ENCODE measurements at regions not wholly inside any gene's neighbourhood (a gene's known extent, or its start where the extent isn't known, plus 50 kb on each side); places are given as distances from the start of the nearest gene placed in this dataset.
"Not testable (repeated sequence)": the region's sequence is repeated elsewhere in the genome, so short reads cannot be mapped to it uniquely, and the experiment has no call there.

- no peak overlapping the region for H3K27ac ChIP-seq (ENCODE audit: low read length)
- H4K20me1 ChIP-seq (ENCODE audit: insufficient read depth, low read length), result no peaks in the 10 kb centered on the region
- no peaks in the 10 kb centered on the region for H3K36me3 ChIP-seq (replicated peaks; ENCODE audit: insufficient read depth, low read length)
- no peak overlapping the region for H3K4me3 ChIP-seq (ENCODE audit: low read length)
- H3K4me1 ChIP-seq (ENCODE audit: low read length), result no peaks in the 10 kb centered on the region
- H3K27me3 ChIP-seq (replicated peaks; ENCODE audit: insufficient read depth, low read length), result no peaks in the 10 kb centered on the region
- no peaks in the 10 kb centered on the region for H3K9me2 ChIP-seq (replicated peaks; ENCODE audit: insufficient read depth, low read length)
- no peak overlapping the region for H2AFZ ChIP-seq (ENCODE audit: low read length)
- no peaks in the 10 kb centered on the region for H3K9me3 ChIP-seq (replicated peaks; ENCODE audit: insufficient read depth, low read length)
- DNase-seq, result no peak
- no peaks in the 10 kb centered on the region for H3F3A ChIP-seq (ENCODE audit: insufficient read depth, low read length)
- H3K9ac ChIP-seq (ENCODE audit: low read length), result no peak overlapping the region
- no peaks in the 10 kb centered on the region for H3K79me2 ChIP-seq (ENCODE audit: low read length)
- TF ChIP-seq EZH2phosphoT487 (IDR thresholded peaks at IDR 0.05; ENCODE audit: low read length) (no peak), EZH2 (optimal IDR thresholded peaks at IDR 0.05; ENCODE audit: low read depth, low read length) (no peak), CTCF (IDR thresholded peaks at IDR 0.05; ENCODE audit: low read length) (no peak)
- no peak overlapping the region for H3K4me2 ChIP-seq (ENCODE audit: low read depth, low read length)
Measured at GRCh38 chr11:42992594-42992993, 319.2 kb upstream of the API5 start.

- Histone ChIP-seq H3K9ac (ENCODE audit: low read length) (no peak overlapping the region), H3K4me2 (ENCODE audit: low read depth, low read length) (no peak overlapping the region), H3K27ac (ENCODE audit: low read length) (no peak overlapping the region), H3K9me2 (replicated peaks; ENCODE audit: insufficient read depth, low read length) (no peaks in the 10 kb centered on the region), H3K4me1 (ENCODE audit: low read length) (no peaks in the 10 kb centered on the region), H3K36me3 (replicated peaks; ENCODE audit: insufficient read depth, low read length) (no peaks in the 10 kb centered on the region), H3K4me3 (ENCODE audit: low read length) (no peak overlapping the region), H3F3A (ENCODE audit: insufficient read depth, low read length) (no peaks in the 10 kb centered on the region), H4K20me1 (ENCODE audit: insufficient read depth, low read length) (no peaks in the 10 kb centered on the region), H3K27me3 (replicated peaks; ENCODE audit: insufficient read depth, low read length) (no peaks in the 10 kb centered on the region), H2AFZ (ENCODE audit: low read length) (no peak overlapping the region), H3K9me3 (replicated peaks; ENCODE audit: insufficient read depth, low read length) (no peaks in the 10 kb centered on the region), H3K79me2 (ENCODE audit: low read length) (no peaks in the 10 kb centered on the region)
- no peak for DNase-seq
- TF ChIP-seq EZH2phosphoT487 (IDR thresholded peaks at IDR 0.05; ENCODE audit: low read length) (no peak), CTCF (IDR thresholded peaks at IDR 0.05; ENCODE audit: low read length) (no peak), EZH2 (optimal IDR thresholded peaks at IDR 0.05; ENCODE audit: low read depth, low read length) (no peak)
Measured at GRCh38 chr11:42996421-42997307, 315.1 kb upstream of the API5 start.

GRCh38 chr11:43004879-43005278 is 306.9 kb upstream of the API5 start:
- DNase-seq; H3K4me1 ChIP-seq (ENCODE audit: low read length); H3F3A ChIP-seq (ENCODE audit: insufficient read depth, low read length); H4K20me1 ChIP-seq (ENCODE audit: insufficient read depth, low read length); H2AFZ ChIP-seq (ENCODE audit: low read length); H3K36me3 ChIP-seq (replicated peaks; ENCODE audit: insufficient read depth, low read length); H3K9me3 ChIP-seq (replicated peaks; ENCODE audit: insufficient read depth, low read length); H3K27me3 ChIP-seq (replicated peaks; ENCODE audit: insufficient read depth, low read length); H3K4me2 ChIP-seq (ENCODE audit: low read depth, low read length); H3K9me2 ChIP-seq (replicated peaks; ENCODE audit: insufficient read depth, low read length); H3K4me3 ChIP-seq (ENCODE audit: low read length); H3K9ac ChIP-seq (ENCODE audit: low read length); H3K27ac ChIP-seq (ENCODE audit: low read length); H3K79me2 ChIP-seq (ENCODE audit: low read length): not testable (repeated sequence)

- H3K9ac ChIP-seq (ENCODE audit: low read length), result no peak overlapping the region
- no peak for DNase-seq
- H3F3A ChIP-seq (ENCODE audit: insufficient read depth, low read length), result no peaks in the 10 kb centered on the region
- no peak overlapping the region for H3K4me3 ChIP-seq (ENCODE audit: low read length)
- H3K36me3 ChIP-seq (replicated peaks; ENCODE audit: insufficient read depth, low read length), result no peaks in the 10 kb centered on the region
- no peaks in the 10 kb centered on the region for H3K9me2 ChIP-seq (replicated peaks; ENCODE audit: insufficient read depth, low read length)
- H3K9me3 ChIP-seq (replicated peaks; ENCODE audit: insufficient read depth, low read length), result no peaks in the 10 kb centered on the region
- no peaks in the 10 kb centered on the region for H3K27me3 ChIP-seq (replicated peaks; ENCODE audit: insufficient read depth, low read length)
- no peaks in the 10 kb centered on the region for H3K4me1 ChIP-seq (ENCODE audit: low read length)
- H4K20me1 ChIP-seq (ENCODE audit: insufficient read depth, low read length), result no peaks in the 10 kb centered on the region
- no peak overlapping the region for H3K4me2 ChIP-seq (ENCODE audit: low read depth, low read length)
- no peak overlapping the region for H2AFZ ChIP-seq (ENCODE audit: low read length)
- no peaks in the 10 kb centered on the region for H3K79me2 ChIP-seq (ENCODE audit: low read length)
- no peak for TF ChIP-seq EZH2phosphoT487 (IDR thresholded peaks at IDR 0.05; ENCODE audit: low read length)
- TF ChIP-seq CTCF (IDR thresholded peaks at IDR 0.05; ENCODE audit: low read length), result no peak
- no peak for TF ChIP-seq EZH2 (optimal IDR thresholded peaks at IDR 0.05; ENCODE audit: low read depth, low read length)
- H3K27ac ChIP-seq (ENCODE audit: low read length), result no peak overlapping the region
Measured at GRCh38 chr11:43010042-43010441, 301.8 kb upstream of the API5 start.

Measured in MM.1S (cell line).